ENCODE measurements at regions not wholly inside any gene's neighbourhood (a gene's known extent, or its start where the extent isn't known, plus 50 kb on each side); places are given as distances from the start of the nearest gene placed in this dataset.
"Not testable (repeated sequence)": the region's sequence is repeated elsewhere in the genome, so short reads cannot be mapped to it uniquely, and the experiment has no call there.

DNA sequence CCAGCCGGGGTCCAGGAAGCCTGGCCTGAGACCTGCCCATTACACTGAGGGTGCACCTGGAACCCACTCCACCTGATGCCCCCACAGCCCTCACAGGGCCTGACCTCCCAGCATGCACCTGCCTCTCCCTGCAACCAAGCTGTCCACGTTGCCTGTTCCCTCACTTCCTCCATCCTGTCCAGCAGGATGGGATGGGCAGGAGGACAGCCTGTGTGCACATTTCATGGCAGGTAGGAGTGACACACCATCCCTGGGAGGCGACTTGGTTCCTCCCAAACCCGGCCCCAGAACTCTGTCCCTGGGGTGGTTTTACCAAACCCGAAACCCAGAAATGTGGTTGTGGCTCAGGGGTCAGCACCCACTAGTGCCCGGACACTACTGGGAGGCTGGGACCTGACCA is 203.8 kb upstream of the ZNF519 start:
- H3K27ac ChIP-seq, result not testable (repeated sequence)

DNA sequence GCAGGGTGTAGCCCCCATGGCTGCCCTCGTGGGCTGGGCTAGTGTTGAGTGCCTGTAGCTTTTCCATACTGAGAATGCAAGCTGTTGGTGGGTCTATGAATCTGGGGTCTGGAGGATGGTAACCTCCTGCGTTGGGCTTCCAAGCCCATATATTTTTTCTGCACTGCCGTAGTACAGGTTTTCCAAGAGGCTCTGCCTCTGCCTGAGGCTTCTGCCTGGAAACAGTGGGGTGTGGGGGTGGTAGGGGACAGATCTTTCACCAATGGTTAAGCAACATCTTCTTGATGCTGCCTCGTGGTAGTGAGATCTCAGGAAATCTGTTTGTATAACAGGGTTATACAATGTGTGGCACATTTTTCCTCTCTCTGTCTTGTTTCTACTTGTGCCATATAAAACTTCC is 189.0 kb upstream of the ZNF519 start:
- ATAC-seq, DNase-seq: not testable (repeated sequence)

More for the DNA sequence above, 203.8 kb upstream of the ZNF519 start:
- H3K4me3 ChIP-seq; intact Hi-C loops (cut with DNase I); DNase-seq; H3K36me3 ChIP-seq; ATAC-seq; H3K27me3 ChIP-seq; H3K9me3 ChIP-seq; H3K4me1 ChIP-seq: not testable (repeated sequence)

DNA sequence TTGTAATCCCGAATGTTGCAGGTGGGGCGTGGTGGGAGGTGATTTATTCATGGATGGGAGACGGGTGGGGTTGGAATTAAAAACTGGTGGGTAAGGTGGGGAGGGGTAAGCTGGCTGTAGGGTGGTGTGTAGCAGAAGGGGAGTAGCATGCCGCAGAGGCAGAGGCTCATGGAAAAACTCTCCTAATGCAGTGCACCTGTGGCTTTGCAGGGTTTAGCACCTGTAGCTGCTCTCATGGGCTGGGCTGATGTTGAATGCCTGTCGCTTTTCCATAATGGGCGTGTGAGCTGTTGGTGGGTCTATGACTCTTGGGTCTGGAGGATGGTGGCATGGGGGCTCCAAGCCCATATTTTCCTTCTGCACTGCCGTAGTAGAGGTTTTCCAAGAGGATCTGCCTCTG is 169.0 kb upstream of the ZNF519 start:
- H3K27me3 ChIP-seq; H3K4me1 ChIP-seq; intact Hi-C loops (cut with DNase I); H3K36me3 ChIP-seq; DNase-seq; H3K4me3 ChIP-seq; H3K9me3 ChIP-seq; ATAC-seq; H3K27ac ChIP-seq: not testable (repeated sequence)

More for the DNA sequence above, 189.0 kb upstream of the ZNF519 start:
- H3K4me1 ChIP-seq; H3K27me3 ChIP-seq; H3K9me3 ChIP-seq; H3K4me3 ChIP-seq; H3K27ac ChIP-seq; H3K36me3 ChIP-seq; intact Hi-C loops (cut with DNase I): not testable (repeated sequence)

DNA sequence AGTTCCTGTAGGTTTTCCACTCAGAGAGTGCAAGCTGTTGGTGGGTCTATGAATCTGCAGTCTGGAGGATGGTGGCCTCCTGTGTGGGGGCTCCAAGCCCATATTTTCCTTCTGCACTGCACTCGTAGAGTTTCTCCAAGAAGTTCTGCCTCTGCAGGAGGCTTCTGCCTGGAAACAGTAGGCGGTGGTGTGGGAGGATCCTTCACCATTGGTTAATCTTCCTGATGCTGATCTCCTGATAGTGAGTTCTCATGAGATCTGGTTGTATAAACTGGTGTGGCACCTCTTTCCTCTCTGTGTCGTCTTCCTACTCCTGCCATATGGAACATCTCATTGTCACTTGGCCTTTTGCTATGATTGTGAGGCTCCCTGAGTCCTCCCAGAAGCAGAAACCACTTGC is 162.8 kb upstream of the ZNF519 start:
- H3K4me1 ChIP-seq; H3K27ac ChIP-seq; H3K36me3 ChIP-seq; intact Hi-C loops (cut with DNase I); H3K9me3 ChIP-seq; H3K4me3 ChIP-seq; H3K27me3 ChIP-seq; ATAC-seq: not testable (repeated sequence)
- peak in 1 of 4 donors; percentile 38 for DNase-seq

DNA sequence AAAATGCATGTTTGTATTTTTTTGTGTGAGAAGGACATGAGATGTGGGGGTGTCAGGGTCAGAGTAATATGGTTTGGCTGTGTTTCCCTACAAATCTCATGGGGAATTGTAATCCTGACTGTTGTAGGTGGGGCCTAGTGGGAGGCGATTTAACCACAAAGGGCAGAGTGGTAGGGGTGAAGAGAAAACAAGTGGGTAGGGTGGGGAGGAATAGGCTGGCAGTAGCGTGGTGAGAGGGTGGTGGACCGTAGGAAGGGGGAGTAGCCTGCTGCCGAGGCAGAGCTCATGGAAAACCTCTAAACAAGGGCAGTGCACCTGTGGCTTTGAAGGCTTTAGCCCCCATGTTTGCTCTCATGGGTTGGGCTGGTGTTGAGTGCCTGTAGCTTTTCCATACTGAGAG is 152.8 kb upstream of the ZNF519 start:
- H3K27ac ChIP-seq, result no peak overlapping the region
- H3K36me3 ChIP-seq, result no peaks in the 10 kb centered on the region
- TF ChIP-seq, protein P1, sequence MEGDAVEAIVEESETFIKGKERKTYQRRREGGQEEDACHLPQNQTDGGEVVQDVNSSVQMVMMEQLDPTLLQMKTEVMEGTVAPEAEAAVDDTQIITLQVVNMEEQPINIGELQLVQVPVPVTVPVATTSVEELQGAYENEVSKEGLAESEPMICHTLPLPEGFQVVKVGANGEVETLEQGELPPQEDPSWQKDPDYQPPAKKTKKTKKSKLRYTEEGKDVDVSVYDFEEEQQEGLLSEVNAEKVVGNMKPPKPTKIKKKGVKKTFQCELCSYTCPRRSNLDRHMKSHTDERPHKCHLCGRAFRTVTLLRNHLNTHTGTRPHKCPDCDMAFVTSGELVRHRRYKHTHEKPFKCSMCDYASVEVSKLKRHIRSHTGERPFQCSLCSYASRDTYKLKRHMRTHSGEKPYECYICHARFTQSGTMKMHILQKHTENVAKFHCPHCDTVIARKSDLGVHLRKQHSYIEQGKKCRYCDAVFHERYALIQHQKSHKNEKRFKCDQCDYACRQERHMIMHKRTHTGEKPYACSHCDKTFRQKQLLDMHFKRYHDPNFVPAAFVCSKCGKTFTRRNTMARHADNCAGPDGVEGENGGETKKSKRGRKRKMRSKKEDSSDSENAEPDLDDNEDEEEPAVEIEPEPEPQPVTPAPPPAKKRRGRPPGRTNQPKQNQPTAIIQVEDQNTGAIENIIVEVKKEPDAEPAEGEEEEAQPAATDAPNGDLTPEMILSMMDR (IDR thresholded peaks at IDR 0.05), result no peak
- no peak overlapping the region for H3K4me3 ChIP-seq
- no peaks in the 10 kb centered on the region for H3K4me1 ChIP-seq
- ATAC-seq (no peak), DNase-seq (no peak)
- no peaks in the 10 kb centered on the region for H3K9me3 ChIP-seq
- no peaks in the 10 kb centered on the region for H3K27me3 ChIP-seq
- intact Hi-C loops (cut with DNase I), result no loop called here

DNA sequence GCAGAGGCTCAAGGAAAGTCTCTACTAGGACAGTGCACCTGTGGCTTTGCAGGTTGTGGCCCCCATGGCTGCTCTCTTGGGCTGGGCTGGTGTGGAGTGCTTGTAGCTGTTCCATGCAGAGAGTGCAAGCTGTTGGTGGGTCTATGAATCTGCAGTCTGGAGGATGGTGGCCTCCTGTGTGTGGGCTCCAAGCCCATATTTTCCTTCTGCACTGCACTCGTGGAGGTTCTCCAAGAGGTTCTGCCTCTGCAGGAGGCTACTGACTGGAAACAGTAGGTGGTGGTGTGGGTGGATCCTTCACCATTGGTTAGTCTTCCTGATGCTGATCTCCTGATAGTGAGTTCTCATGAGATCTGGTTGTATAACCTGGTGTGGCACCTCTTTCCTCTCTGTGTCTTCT is 143.2 kb upstream of the ZNF519 start:
- DNase-seq; ATAC-seq; H3K9me3 ChIP-seq; H3K4me1 ChIP-seq; intact Hi-C loops (cut with DNase I); H3K27me3 ChIP-seq; H3K27ac ChIP-seq; H3K4me3 ChIP-seq; H3K36me3 ChIP-seq: not testable (repeated sequence)

DNA sequence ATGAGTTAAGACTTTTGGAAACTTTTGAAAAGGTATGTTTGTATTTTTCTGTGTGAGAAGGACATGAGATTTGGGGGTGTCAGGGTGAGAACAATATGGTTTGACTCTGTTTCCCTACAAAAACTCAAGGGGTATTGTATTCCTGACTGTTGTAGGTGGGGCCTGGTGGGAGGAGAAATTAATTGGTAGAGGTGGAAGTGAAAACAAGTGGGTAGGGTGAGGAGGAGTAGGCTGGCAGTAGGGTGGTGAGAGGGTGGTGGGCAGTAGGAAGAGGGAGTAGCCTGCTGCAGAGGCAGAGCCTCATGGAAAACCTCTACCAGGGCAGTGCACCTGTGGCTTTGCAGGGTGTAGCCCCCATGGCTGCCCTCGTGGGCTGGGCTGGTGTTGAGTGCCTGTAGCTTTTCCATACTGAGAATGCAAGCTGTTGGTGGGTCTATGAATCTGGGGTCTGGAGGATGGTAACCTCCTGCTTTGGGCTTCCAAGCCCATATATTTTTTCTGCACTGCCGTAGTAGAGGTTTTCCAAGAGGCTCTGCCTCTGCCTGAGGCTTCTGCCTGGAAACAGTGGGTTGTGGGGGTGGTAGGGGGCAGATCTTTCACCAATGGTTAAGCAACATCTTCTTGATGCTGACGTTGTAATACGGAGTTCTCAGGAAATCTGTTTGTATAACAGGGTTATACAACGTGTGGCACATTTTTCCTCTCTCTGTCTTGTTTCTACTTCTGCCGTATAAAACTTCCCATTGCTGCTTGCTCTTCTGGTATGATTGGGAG is 133.6 kb upstream of the ZNF519 start:
- H3K4me3 ChIP-seq; H3K36me3 ChIP-seq; ATAC-seq; H3K27me3 ChIP-seq; DNase-seq; intact Hi-C loops (cut with DNase I); H3K27ac ChIP-seq; H3K9me3 ChIP-seq; H3K4me1 ChIP-seq: not testable (repeated sequence)

DNA sequence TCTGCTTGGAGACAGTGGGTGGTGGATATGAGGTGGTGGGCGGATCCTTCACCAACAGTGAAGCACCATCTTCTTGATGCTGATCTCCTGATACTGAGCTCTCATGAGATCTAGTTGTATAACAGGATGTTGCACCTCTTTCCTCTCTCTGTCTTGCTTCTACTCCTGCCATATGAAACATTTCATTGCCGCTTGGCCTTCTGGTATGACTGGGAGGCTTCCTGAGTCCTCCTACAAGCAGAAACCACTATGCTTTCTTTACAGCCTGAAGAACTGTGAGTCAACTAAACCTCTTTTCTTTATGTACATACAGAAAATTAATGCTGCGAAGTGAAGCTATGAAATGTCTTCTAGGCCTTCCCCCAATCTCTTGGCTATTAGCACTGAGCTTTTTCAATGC is 130.6 kb upstream of the ZNF519 start:
- H3K27me3 ChIP-seq; DNase-seq; H3K9me3 ChIP-seq; H3K4me1 ChIP-seq; H3K27ac ChIP-seq; ATAC-seq; H3K4me3 ChIP-seq; intact Hi-C loops (cut with DNase I); H3K36me3 ChIP-seq: not testable (repeated sequence)

DNA sequence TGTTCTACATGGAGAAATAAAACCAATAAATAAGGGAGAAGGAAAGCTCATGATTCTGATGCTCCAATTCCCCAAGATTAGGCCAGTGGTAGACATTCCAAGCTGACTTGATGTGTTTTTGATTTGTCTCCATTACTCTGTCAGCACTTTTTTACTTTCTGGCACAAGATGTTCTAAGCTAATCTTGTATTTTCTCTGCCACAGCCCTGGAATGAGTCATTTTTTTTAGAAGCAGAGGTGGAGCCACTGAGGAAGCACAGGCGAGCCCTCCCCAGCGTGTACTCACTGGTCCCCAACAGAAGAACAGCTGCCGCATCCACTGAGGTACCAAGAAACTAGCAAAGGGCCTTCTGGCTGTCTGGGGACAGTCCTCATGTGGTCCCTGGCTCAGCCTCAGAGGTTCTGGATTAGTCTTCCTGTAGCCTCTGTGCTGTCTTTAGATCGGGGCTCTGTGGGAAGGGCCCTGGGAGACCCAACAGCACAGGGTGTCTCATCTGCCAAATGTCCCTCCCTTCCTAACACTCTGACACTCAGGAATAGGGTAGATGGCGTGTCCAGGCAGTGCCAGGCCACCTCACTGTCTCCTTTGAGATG is 117.9 kb upstream of the ZNF519 start:
- H3K36me3 ChIP-seq, ATAC-seq: not testable (repeated sequence)

DNA sequence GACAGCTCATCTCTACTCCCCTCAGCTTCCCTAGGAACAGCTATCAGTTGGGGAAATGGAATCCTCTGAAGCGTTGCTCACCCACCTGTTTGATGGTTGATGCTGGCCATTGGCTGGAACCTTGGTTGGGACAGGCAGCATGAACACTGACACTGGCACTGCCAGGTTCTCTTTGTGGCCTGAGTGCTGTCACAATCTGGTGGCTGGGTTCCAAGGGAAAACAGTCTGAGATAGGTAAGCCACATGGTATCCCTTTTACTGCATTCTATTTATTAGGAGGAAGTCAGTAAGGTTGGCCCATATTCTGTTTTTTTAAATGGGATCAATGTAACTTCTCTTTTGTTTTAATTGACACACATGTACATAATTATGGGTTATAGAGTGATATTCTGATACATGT is 107.0 kb upstream of the ZNF519 start:
- not testable (repeated sequence) for H3K27ac ChIP-seq, ATAC-seq, DNase-seq

More for the DNA sequence above, 117.9 kb upstream of the ZNF519 start:
- H3K9me3 ChIP-seq; intact Hi-C loops (cut with DNase I); H3K4me1 ChIP-seq; H3K4me3 ChIP-seq; DNase-seq; H3K27me3 ChIP-seq; H3K27ac ChIP-seq: not testable (repeated sequence)

DNA sequence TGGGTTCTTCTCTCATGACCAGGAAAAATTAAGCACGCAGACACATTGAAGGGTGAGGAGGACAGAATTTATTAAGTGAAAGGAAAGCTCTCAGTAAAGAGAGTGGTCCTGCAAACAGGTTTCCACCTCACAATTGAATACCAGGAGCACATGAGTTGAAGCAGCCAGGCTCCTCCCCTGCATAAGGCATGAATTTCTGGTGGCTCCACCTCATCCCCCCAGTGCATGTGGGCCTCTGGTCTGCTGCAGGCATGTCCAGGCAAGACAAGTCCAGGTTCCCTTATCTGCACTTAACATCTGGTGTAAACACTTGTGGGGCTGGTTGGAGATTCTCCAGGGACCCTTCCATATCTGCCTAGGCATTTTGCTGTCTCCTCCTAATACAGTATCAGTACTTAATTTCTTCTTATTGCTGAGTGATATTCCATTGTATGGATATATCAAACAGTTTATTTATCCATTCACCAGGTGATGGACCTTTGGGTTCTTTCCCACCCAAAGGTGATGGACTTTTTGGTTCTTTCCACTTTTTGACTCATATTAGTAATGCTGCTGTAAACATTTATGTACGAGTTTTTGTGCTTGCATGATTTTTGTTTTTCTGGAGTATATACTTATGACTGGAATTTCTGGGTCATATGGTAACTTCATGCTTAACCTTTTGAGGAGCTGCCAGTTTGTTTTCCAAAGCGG is 104.3 kb upstream of the ZNF519 start:
- ATAC-seq; H3K4me3 ChIP-seq; H3K4me1 ChIP-seq; H3K36me3 ChIP-seq; H3K27ac ChIP-seq; H3K9me3 ChIP-seq; DNase-seq; H3K27me3 ChIP-seq; intact Hi-C loops (cut with DNase I): not testable (repeated sequence)

More for the DNA sequence above, 107.0 kb upstream of the ZNF519 start:
- H3K9me3 ChIP-seq; H3K27me3 ChIP-seq; H3K4me3 ChIP-seq; intact Hi-C loops (cut with DNase I); H3K4me1 ChIP-seq; H3K36me3 ChIP-seq: not testable (repeated sequence)

DNA sequence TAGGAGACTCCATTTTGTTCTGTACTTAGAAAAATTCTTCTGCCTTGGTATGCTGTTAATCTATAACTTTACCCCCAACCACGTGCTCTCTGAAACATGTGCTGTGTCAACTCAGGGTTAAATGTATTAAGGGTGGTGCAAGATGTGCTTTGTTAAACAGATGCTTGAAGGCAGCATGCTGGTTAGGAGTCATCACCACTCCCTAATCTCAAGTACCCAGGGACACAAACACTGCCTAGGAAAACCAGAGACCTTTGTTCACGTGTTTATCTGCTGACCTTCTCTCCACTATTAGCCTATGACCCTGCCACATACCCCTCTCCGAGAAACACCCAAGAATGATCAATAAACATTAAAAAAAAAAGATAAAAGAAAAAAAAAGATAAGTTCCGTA is 93.0 kb upstream of the ZNF519 start:
- H3K9me3 ChIP-seq; DNase-seq; intact Hi-C loops (cut with DNase I); H3K27ac ChIP-seq; H3K27me3 ChIP-seq; H3K36me3 ChIP-seq; ATAC-seq; H3K4me3 ChIP-seq; H3K4me1 ChIP-seq: not testable (repeated sequence)
